Muscle of arm (tissue), 1 donor: ENCODE measurements at regions not wholly inside any gene's neighbourhood (a gene's known extent, or its start where the extent isn't known, plus 50 kb on each side); places are given as distances from the start of the nearest gene placed in this dataset.

ENCODE experiments used
- DNase-seq: peaks from one replicate; pipeline ENCODE4 v3.0.0-alpha.2; 2013

DNA sequence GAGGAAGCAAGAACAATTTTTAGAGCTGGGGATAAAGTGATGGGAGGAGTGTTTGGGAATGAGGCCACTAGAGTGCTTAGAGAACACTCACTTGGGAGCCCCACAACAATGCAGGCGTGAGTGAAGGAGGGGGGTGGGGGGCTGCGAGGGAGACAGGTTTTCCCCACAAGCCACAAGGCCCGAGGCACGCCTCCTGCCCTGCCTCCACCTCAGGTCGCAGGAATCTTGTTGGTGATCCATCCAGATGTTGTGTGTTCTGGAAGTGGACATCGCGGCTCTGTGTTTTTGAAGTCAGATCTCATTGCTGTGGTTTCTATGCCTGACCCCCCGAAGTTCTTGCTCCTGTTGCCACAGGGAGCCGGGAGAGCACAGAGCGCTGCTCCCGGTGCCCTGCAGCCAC, 178.0 kb upstream of the BMPER start:
- DNase-seq: no peak

DNA sequence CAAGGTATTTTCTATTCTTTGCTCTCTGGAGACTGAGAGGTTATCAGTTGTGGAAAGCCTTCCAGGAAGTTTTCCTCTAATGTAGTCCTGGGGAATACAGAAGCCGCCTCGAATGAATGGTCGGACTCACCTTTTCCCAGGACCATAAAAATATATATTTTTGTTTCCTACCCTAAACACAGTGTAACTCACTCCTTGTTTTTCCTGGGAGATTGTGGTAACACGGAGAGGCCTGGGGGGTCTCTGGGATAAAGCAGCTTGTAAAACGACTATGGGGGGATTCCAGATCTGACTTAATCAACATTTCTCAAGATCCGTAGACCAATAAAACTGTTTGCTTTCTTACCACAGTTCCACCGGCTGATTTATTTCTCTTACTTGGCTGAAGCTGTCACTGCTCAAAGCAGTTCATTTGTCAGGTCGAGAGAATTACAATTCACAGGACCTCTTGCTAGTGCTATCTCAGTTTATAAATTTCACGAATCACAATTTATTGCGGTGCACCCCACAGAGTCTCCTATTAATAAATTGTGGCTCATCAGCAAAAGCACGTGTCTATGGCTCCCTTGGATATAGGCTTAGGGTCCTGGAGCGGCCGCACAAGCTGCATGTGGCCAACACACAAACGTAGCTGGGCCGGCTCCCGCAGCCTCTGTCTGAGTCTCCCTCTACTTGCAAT, 176.3 kb upstream of the BMPER start:
- no peak for DNase-seq

- DNase-seq: no peak
Observed at GRCh38 chr7:33729726-33730125, 175.6 kb upstream of the BMPER start.

DNA sequence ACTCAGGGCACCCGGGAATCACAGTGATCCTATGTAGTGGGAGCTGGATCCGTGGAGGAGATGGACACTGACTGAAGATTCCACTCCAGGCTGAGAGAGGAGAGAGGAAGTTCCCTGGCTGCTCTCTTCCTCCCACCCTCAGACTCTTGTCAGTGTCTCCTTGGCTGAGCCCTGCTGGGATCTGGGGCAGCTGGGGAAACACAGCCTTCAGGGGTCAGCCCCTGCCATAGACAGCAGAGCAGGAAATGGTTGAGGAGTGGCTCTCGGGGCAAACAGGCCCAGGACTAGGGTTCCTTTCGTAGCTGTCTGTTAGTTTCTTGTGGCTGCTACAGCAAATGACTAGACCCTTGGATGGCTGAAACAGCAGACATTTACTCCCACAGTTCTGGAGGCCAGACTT, 174.4 kb upstream of the BMPER start:
- DNase-seq: no peak

DNA sequence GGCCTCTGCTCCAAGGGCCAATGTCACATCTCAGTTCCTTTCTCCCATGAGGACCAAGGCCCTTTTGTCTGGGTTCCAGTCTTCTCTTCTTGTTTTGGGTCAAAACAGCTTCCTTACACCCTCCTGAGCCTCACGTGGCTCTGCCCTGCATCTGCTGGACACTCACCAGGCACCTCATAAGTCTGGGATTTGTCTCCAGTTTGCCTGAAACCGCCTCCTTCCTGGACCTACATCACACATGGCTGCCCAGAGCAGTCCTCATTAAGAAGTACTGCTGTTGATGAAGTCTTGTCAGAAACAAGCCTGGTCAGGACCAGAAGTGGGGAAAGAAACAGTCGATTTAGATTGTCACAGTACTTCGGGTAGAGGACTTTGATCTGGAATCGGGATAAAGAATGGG, 173.4 kb upstream of the BMPER start:
- no peak for DNase-seq

DNA sequence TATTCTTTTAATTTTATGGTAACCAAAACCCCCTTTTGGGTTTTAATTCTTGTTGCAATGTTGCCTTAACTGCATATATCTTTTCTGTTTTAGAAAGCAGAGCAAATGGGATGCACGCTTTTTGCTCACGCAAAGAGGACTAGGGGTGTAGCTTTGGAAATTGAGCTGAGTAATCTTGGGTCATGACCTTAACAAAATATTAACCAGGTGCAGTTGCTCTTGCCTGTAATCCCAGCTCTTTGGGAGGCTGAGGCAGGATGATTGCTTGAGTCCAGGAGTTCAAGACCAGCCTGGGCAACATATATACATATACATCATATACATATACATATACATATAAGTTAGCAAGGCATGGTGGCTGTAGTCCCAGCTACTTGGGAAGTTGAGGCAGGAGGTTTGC, 172.9 kb upstream of the BMPER start:
- no peak for DNase-seq

DNA sequence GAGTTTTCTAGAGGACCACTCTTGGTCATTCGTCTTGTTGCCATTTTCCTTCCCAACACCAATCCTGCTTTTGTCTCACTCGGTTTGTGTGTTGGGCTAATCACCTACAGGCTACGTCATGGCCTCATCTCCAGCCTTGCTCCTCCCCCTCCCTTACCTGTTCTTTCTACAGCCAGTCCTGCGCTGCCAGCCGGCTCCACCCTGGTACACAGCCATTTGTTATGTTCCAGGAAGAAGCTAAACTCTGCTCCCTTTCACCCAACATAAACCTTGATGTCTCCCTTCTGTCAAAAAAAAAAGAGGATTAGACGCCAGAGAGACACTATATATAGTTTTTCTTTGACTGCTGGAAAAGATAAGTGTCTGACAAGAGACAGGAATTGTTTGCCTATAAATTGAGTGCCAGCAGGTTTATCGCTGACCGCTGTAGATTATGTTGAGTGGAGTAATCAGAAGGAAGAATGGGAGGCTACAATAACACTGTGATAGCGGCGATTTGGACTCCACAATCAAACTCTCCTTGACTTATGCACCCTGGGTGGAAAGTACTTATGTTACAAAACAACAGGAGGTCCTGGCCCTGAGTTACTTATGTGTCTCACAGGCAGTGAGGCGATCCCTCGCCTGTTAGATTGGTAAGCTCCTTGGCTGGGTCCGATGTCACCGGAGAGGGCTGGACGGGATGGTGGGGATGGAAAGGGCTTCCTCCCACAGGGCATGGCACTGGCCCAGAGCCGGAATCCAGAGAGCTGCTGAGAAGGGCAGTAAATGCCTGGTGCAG, 171.3 kb upstream of the BMPER start:
- DNase-seq: no peak

GRCh38 chr7:33735403-33735802, 169.9 kb upstream of the BMPER start:
- no peak for DNase-seq

- no peak for DNase-seq
Observed at GRCh38 chr7:33736521-33737221, 168.7 kb upstream of the BMPER start.

- DNase-seq: no peak
Observed at GRCh38 chr7:33738260-33738935, 166.9 kb upstream of the BMPER start.

DNA sequence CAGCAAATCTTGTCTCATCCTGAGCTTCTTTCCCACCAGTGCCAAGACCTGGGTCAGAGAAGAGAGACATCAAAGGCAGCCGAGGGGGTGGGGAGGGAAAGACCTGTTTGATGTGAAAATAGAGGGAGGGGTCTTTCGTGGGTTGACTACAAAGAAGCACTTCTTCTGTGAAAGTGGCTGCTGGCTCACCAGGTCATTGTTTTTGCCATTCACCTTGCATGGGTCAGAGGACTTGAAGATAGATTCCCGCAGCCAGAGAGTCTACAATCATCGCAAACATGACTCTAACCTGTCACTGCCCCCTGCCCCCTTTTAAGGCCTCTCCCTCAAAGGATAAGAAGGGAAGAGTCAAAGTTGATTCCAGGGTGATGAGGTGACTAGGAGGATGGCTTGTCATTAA, 166.1 kb upstream of the BMPER start:
- no peak for DNase-seq

- no peak for DNase-seq
Observed at GRCh38 chr7:33742521-33742920, 162.8 kb upstream of the BMPER start.

DNA sequence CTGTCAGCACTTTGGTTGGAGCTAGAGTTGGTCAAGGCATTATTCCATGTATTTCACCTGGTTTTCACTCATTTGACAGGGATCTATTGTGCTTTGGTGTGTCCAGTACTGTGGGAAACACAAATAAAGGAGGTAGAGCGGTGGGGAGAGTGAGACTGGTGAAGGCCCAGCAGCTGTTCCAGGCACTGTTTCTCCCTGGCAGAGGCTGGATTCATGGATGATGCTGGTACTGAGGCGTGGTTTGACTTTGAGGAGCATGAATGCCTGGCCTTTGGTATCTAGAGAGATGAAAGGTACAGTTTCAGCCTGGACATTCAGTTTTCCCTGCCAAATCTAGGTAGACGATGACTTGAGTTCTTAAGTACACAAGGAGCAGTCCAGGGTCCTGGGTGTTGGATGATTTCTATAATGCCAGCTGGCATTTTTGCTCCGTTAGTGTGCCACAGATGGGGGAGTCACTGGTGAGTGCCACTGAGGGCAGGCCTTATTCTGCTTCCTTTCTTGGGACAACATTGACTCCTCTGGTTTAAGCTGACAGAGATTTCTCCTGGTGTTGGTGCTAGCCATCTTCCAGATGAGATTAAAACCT, 162.2 kb upstream of the BMPER start:
- no peak for DNase-seq

DNA sequence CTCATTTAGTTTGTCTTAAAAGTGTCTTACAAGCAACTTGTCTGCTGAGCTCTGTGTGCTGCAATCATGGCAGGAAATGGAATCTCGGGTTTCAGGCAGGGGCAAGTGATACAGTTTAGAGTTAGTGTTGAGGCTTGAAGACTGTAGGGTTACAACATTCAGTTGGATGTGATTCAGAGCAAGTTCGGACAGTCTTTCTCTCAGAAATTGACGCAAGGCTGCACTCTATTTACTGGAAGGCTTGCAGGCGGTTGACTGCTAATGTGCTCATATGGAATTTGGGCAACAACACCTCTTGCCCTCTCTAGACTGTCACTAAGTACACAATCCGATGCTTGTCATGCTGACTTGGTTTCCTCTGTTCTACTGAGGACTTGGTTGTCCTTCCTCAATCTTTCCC, 161.7 kb upstream of the BMPER start:
- DNase-seq: no peak

- no peak for DNase-seq
Observed at GRCh38 chr7:33744293-33745075, 160.9 kb upstream of the BMPER start.

DNA sequence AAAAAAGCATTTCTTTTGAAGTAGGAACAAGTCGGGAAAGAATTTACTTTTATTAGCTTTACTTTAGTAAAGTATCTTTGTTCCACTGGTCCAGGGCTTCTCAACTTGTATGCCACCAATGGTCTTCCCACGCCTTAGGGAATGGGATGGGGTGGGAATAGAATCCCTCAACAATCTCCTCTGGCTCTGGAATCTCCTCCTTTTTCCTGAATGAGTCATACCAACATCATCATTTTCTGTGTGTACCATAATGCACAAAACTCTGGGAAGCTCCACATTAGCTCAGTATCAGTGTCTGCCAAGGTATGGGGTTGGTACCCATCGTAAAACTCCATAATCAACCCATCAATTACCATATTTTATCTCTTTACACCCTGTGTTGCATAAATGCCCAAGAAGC, 159.4 kb upstream of the BMPER start:
- no peak for DNase-seq

DNA sequence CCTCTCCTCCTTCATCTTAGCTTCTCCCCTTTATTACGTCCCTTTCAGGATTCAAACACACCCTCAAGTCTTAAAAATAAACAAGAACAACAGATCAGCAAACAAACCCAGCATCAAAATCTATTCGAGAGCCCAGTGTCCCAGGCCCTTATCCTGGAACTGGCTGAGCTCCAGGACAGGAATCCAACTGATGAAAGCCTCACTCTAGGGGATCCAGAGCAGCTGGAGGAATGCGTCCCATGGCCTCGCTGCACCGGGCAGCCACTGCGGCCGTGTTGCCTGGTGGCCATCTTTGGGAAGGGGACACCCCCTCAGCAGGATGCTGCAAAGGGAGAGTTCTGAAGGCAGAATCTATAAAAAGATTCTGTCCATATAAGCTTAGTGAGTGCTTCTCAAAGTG, 156.5 kb upstream of the BMPER start:
- no peak for DNase-seq

GRCh38 chr7:33750177-33750576, 155.2 kb upstream of the BMPER start:
- no peak for DNase-seq

- DNase-seq: no peak
Observed at GRCh38 chr7:33751443-33751842, 153.9 kb upstream of the BMPER start.

- no peak for DNase-seq
Observed at GRCh38 chr7:33753881-33754525, 151.3 kb upstream of the BMPER start.
